ENCODE measurements at regions not wholly inside any gene's neighbourhood (a gene's known extent, or its start where the extent isn't known, plus 50 kb on each side); places are given as distances from the start of the nearest gene placed in this dataset.
"Not testable (repeated sequence)": the region's sequence is repeated elsewhere in the genome, so short reads cannot be mapped to it uniquely, and the experiment has no call there.

DNA sequence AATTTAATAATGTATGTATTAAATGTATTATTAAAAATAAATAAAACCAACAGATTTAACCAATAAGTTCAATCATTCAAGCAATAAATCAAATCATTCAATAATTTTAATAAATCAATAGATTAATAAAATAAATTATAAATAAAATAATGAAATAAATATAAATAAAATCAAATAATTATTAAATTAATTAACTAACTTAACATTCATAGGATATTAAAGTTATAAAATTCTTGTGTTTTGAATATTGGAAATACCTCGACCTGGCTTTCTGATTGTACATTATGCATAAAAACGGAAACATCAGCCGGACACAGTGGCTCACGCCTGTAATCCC is 182.2 kb downstream of the BANP start:
- Mint-ChIP-seq H3K4me3 (no peak overlapping the region), H3K27ac (no peak overlapping the region), H3K4me1 (no peaks in the 10 kb centered on the region), H3K9me3 (peaks cover 16% of the 10 kb centered on the region), H3K36me3 (peaks cover 9% of the 10 kb centered on the region), H3K27me3 (ENCODE audit: low read depth) (peaks cover 3% of the 10 kb centered on the region; the same call in 1 of the 2 replicates)
- POLR2A ChIA-PET: no interaction called here
- TF ChIP-seq HMGA2 (CRISPR knock-in tag; IDR thresholded peaks at IDR 0.05) (peak; percentile 98), ZNF219 (CRISPR knock-in tag; IDR thresholded peaks at IDR 0.05; ENCODE audit: borderline replicate concordance) (no peak)
- CTCF ChIA-PET: no interaction called here
- DNase-seq (ENCODE audit: low spot score) (no peak), ATAC-seq (no peak)

DNA sequence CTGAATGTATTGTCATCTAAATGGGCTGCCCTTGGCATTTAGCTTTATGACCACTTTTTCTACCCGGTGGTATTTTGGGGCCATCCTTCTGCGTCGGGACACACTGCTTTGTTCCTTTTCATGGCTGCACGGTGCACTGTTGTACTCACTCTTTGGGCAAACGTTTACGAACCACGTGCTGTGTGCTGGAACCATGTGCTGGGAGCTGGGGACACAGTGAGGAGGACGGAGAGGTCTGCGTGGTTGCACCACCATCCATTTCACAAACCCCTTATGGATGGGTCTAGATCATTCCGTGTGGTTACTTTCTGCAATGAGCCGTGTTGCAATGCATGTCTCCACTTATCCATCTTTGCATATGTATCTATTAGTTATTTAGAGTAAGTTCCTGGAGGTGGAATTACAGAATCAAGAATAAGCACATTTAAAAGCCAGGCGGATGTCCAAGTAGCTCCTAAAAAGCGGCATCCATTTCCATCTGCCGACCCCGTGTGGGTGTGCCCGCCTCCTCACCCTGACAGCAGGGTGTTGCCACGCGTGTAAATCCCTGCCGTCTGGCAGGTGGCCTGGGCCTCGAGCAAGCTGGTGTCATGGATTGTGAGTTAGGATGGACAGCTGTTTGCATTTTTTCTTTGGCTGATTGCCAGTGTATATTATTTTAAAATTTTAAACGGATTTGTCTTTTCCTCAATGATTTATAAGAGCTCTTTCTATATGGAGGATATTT is 183.1 kb downstream of the BANP start:
- ATAC-seq; CTCF ChIA-PET; DNase-seq (ENCODE audit: low spot score); H3K4me3 Mint-ChIP-seq; POLR2A ChIA-PET; H3K4me1 Mint-ChIP-seq; H3K27me3 Mint-ChIP-seq (ENCODE audit: low read depth); H3K27ac Mint-ChIP-seq: not testable (repeated sequence)
- Mint-ChIP-seq H3K36me3 (peaks cover 16% of the 10 kb centered on the region), H3K9me3 (peaks cover 23% of the 10 kb centered on the region)

DNA sequence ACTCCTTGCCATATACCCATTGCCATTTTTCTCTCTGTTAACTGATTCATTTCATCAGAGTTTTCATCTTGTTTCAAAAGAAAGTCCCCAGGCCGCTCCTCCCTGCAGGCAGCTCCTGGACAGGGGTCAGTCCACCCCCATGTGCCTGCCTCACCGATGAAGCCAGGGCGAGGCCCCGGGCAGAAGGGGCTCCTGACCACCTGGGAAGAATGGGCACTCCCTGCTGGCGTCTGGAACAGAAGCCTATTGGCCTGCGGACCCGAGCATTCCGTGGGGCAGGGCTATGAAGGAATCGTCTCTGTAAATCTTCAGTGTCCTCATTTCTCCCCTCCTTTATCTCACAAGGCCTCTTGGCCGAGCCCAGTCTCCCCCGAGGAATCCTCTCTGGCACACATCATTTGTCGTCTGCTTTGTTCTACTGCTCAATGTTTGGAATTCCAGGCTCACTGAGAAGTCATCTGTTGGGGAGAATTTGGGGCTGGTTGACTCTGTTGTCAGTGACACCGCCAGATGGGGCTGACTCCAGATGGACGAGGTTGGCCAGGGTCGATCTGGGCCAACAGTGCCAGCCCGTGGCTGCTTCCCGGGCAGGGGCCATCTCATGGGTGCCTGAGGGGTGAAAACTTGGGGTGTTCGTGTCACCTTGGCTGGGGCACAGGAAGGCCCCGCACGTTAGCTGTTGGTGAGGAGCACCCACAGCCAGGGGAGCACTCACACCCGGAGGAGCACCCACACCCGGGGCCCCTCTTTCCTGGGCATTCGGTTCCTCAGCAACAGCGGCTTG is 183.9 kb downstream of the BANP start:
- CTCF ChIA-PET; DNase-seq (ENCODE audit: low spot score); H3K27me3 Mint-ChIP-seq (ENCODE audit: low read depth); H3K4me1 Mint-ChIP-seq; H3K27ac Mint-ChIP-seq; H3K4me3 Mint-ChIP-seq; ATAC-seq; POLR2A ChIA-PET: not testable (repeated sequence)
- H3K36me3 Mint-ChIP-seq: peaks cover 16% of the 10 kb centered on the region
- H3K9me3 Mint-ChIP-seq: peaks cover 30% of the 10 kb centered on the region

- POLR2A ChIA-PET; H3K27me3 Mint-ChIP-seq (ENCODE audit: low read depth); CTCF ChIA-PET; DNase-seq (ENCODE audit: low spot score); H3K4me1 Mint-ChIP-seq; H3K27ac Mint-ChIP-seq; ATAC-seq; H3K4me3 Mint-ChIP-seq: not testable (repeated sequence)
- Mint-ChIP-seq H3K9me3 (peaks cover 32% of the 10 kb centered on the region), H3K36me3 (peaks cover 16% of the 10 kb centered on the region)
Measured at GRCh38 chr16:88136211-88136713, 185.0 kb downstream of the BANP start.

GRCh38 chr16:88136939-88137338 is 185.7 kb downstream of the BANP start:
- H3K4me1 Mint-ChIP-seq, CTCF ChIA-PET, H3K27ac Mint-ChIP-seq: not testable (repeated sequence)

GRCh38 chr16:88139141-88139540 is 187.9 kb downstream of the BANP start:
- Mint-ChIP-seq H3K36me3 (peaks cover 16% of the 10 kb centered on the region), H3K9me3 (peaks cover 32% of the 10 kb centered on the region)
- DNase-seq (ENCODE audit: low spot score); POLR2A ChIA-PET; H3K27me3 Mint-ChIP-seq (ENCODE audit: low read depth); ATAC-seq; H3K4me3 Mint-ChIP-seq; H3K4me1 Mint-ChIP-seq; H3K27ac Mint-ChIP-seq; CTCF ChIA-PET: not testable (repeated sequence)

More at GRCh38 chr16:88136939-88137338, 185.7 kb downstream of the BANP start:
- H3K27me3 Mint-ChIP-seq (ENCODE audit: low read depth); ATAC-seq; H3K4me3 Mint-ChIP-seq; POLR2A ChIA-PET; DNase-seq (ENCODE audit: low spot score): not testable (repeated sequence)
- Mint-ChIP-seq H3K36me3 (peaks cover 16% of the 10 kb centered on the region), H3K9me3 (peaks cover 32% of the 10 kb centered on the region)

DNA sequence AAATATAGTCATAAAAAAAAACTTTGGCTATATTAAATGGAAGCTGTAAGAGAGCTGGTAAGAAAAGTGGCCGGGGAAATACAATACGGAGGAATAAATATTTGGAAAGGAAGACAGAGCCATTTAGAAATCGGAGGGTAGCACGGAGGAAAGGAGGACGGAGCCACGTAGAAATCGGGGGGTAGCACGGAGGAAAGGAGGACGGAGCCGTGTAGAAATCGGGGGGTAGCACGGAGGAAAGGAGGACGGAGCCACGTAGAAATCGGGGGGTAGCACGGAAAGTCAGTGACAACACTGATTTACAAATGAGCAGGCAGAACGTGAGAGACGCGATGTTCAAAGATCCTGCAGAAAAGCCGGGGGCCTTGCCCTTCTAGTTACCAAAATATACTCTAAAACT is 189.0 kb downstream of the BANP start:
- POLR2A ChIA-PET; DNase-seq (ENCODE audit: low spot score); ATAC-seq; H3K27ac Mint-ChIP-seq; CTCF ChIA-PET; H3K4me3 Mint-ChIP-seq; H3K27me3 Mint-ChIP-seq (ENCODE audit: low read depth); H3K4me1 Mint-ChIP-seq: not testable (repeated sequence)
- Mint-ChIP-seq H3K9me3 (peaks cover 32% of the 10 kb centered on the region), H3K36me3 (peaks cover 16% of the 10 kb centered on the region)

DNA sequence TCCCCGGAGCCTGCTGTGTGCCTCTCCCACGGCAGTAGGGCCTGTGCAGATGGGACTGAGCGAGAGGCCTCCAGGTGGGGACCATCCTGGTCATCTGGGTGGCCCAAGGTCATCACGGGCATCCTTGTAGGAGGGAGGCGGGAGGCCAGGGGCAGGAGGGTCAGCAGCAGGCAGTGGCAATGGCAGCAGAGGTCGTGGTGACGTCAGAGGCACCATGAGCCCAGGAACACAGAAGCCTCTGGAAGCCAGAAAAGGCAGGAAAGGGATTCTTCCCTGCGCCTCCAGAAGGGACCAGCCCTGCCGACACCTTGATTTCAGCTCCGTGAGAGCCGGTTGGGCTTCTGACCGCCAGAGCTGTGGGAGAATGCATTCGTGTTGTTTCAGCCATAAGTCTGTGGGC is 190.3 kb downstream of the BANP start:
- ChIA-PET POLR2A (no interaction called here), CTCF (no interaction called here)
- no peak for DNase-seq (ENCODE audit: low spot score)
- peaks cover 32% of the 10 kb centered on the region for H3K9me3 Mint-ChIP-seq
- TF ChIP-seq NFE2L1 (CRISPR knock-in tag; IDR thresholded peaks at IDR 0.05) (no peak), GABPB1 (CRISPR knock-in tag; IDR thresholded peaks at IDR 0.05) (no peak), ZNF425 (CRISPR knock-in tag; conservative IDR thresholded peaks at IDR 0.05) (no peak), NFYB (CRISPR knock-in tag; conservative IDR thresholded peaks at IDR 0.05; ENCODE audit: low read depth) (no peak), TEAD4 (CRISPR knock-in tag; IDR thresholded peaks at IDR 0.05) (no peak), MYBL2 (CRISPR knock-in tag; IDR thresholded peaks at IDR 0.05) (no peak)
- TF ChIP-seq, protein P1, sequence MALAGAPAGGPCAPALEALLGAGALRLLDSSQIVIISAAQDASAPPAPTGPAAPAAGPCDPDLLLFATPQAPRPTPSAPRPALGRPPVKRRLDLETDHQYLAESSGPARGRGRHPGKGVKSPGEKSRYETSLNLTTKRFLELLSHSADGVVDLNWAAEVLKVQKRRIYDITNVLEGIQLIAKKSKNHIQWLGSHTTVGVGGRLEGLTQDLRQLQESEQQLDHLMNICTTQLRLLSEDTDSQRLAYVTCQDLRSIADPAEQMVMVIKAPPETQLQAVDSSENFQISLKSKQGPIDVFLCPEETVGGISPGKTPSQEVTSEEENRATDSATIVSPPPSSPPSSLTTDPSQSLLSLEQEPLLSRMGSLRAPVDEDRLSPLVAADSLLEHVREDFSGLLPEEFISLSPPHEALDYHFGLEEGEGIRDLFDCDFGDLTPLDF (CRISPR knock-in tag; IDR thresholded peaks at IDR 0.05): no peak
- peaks cover 5% of the 10 kb centered on the region; the same call in 1 of the 2 replicates for H3K27me3 Mint-ChIP-seq (ENCODE audit: low read depth)
- H3K36me3 Mint-ChIP-seq: peaks cover 16% of the 10 kb centered on the region
- no peak for ATAC-seq
- no peaks in the 10 kb centered on the region for H3K4me1 Mint-ChIP-seq
- no peak overlapping the region for H3K27ac Mint-ChIP-seq
- no peak overlapping the region for H3K4me3 Mint-ChIP-seq

Measured in WTC11 (cell line).